Inflammatory macrophage treated with lipopolysaccharide for 1 hour (primary cell): ENCODE measurements at regions not wholly inside any gene's neighbourhood (a gene's known extent, or its start where the extent isn't known, plus 50 kb on each side); places are given as distances from the start of the nearest gene placed in this dataset.
A peak's percentile ranks its signal among the peaks of the same experiment; 100 is the strongest.
"Not testable (repeated sequence)": the region's sequence is repeated elsewhere in the genome, so short reads cannot be mapped to it uniquely, and the experiment has no call there.

Experiments used
- DNase-seq, 2 donors: peaks; one replicate each; pipeline ENCODE4 v3.0.0-alpha.2; 2020 to 2022

DNA sequence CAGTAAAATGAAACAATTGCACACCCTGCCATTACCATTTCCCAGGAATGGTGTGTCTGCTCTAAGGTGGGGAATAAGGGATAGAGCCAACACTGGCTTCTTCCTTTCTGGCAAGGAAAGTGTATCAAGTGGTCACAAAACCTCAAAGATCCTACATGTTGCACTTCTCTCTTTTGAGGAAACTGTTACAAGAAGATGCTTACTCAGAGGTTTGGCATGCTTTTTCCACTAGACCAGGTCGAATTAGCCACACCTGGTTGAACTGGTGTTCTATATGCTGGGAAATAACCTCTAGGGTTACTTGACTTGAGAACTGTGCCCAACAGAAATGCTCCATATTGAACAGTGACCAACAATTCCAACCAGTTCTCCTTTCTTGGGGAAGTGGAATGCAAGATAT lies 102.9 kb downstream of the LRRN1 start:
- DNase-seq: no peak

DNA sequence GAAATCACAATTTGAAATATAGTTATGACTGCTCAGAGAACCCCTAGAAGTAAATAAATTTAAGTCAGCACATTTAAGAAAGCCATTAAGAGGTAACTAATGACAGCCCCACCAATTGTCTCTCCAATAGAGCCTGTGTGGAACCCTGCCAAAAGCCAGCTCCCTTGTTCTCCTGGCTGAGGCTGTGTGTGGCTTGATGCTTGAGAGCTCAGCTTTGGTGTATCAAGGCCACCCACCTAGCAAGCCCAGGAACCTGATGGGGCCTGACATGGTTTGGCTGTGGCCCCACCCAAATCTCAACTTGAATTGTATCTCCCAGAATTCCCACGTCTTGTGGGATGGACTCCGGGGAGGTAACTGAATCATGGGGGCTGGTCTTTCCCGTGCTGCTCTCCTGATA lies 106.9 kb downstream of the LRRN1 start:
- DNase-seq: no peak

DNA sequence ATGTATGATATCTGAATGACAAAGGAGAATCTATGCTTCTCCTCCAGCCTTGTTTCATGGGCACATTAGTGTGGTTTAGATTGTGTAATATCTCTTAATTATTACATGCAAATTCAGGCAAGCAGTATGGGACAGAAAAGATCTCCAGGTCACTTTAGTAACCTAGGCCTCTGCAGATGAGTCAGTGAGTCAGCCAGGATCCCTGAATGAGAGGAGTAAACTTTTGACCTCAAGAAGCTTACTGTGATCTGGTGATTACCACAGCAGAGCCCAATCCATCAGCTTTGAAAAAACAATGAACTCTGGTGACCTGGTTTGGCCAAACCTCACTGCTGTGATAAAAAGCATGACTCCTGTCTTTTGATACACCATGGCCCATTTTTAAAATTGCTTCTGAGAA lies 107.8 kb downstream of the LRRN1 start:
- DNase-seq: no peak

DNA sequence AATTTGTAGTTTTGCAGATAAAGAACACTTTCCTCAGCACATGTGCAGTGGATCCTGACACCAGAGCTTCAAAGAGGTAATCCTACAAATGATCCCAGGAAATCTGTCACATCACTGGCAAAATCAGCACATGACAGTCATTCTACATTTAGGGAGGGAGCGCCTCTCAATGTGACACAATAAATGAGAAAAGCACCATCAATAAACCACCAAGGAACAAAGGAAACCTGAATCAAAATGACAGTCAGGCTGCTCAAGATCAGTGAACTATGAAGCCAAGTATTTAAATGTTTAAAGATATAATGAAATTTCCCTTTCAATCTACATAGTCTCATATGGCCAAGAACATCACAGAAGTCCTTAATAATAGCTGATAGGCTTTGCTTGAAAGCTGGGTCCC lies 119.5 kb downstream of the LRRN1 start:
- no peak for DNase-seq

DNA sequence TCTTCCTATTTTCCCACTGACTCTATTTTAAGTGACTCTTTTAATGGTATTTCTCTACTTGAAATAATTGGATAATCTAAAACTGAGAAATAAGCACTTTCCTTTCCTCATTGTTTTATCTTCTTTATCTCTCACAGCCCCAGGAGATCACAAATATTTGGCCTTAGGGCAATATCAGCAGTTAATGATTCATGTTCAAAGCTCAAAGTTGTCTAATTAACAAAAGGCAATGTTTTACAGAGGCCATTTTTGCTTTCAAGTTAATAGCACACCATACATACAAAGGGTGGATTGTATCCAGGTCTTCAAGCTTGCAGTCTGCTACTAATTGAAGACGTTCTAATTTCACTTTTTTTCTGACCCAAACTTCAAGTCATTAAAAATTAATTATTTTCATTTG lies 120.1 kb downstream of the LRRN1 start:
- DNase-seq: no peak

DNA sequence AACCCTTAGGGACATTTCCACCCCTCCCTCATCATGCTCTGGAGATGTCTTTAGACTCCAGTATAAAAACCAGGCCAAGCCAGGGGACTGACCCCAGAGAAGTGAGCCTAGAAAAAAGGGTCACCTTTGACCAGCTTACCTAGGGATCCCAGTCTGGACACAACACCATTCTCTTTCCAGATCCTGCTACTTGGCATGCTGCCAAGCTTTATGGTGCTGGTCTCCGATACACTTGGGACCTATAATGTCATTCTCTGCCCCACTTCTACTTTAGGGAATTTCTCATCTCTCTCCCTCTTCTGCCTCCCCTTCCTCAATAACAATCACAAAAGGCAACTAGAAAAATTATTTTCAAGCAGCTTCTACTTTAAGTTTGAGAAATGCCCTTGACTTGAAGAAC lies 124.4 kb downstream of the LRRN1 start:
- DNase-seq: no peak

DNA sequence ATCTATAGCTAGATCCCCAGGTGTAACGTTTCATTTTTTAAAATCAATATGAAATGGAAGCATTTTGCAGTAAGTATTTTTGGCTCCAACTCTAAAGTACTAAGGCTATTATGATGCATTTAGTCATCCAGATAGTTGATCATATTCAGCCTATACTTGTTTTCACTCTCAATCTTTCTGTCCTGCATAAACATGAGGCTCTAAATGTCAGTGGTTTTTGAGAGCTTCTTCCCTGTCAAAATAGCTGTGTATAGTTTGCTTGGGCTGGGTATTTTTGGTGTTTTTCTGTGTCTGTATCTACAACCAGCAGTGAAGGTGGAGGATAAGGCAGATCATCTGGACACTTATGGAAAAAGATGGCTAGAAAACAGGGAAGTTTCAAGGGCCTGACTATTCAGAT lies 128.0 kb downstream of the LRRN1 start:
- DNase-seq: no peak

DNA sequence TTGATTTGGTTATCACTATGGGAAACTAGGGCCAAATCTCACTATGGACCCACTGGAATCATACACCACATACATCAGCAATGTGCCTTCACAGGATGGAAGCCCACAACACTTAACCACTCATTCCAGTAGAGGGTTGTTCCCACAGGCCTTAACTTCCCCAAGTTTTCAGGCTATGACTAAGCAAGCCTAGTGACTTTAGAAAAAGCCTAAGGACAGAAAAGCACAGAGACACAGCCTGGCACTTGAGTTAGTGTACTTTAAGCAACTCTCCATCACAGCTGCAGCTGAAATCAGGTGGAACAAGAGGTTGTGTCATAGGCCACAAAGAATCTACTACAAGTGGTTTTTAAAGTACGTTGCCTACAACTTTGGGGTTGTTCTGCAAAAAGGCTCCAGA lies 128.7 kb downstream of the LRRN1 start:
- no peak for DNase-seq

DNA sequence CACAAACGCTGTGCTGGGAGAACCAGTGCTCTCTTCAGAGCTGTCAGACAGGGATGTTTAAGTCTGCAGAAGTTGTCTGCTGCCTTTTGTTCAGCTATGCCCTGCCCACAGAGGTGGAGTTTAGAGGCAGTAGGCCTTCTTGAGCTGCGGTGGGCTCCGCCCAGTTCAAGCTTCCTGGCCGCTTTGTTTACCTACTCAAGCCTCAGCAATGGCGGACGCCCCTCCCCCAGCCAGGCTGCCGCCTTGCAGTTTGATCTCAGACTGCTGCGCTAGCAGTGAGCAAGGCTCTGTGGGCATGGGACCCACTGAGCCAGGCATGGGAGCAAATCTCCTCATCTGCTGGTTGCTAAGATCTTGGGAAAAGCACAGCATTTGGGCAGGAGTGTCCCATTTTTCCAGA lies 142.1 kb downstream of the LRRN1 start:
- DNase-seq: not testable (repeated sequence)

DNA sequence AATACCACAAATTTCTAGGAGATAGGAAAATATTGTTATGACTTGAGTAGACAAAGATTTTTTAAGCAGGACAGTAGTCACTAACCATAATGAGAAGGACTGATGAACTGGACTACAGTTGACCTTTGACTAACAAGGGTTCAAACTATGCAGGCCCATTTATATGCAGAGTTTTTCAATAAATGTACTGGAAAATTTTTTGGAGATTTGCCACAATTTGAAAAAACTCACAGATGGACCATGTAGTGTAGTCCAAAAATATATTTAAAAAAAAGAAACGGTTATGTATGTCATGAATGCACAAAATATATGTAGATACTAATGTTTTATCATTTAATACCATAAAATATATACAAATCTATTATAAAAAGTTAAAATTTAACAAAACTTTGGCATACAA lies 151.8 kb downstream of the LRRN1 start:
- DNase-seq: no peak

DNA sequence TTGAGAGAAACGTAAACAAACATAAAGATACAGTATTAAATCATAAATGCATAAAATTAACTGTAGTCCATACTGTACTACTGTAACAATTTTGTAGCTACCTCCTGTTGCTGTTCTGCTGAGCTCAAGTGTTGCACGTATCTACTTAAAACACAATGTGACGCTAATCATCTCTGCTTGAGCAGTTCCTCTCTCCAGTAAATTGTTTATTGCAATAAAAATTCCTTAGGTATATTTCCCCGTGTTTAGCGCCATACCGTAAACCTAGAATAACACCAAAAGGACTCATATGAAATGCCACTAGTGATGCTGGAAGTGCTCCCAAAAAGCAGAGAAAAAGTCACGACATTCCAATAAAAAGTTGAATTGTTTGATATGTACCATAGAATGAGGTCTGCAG lies 152.3 kb downstream of the LRRN1 start:
- no peak for DNase-seq

DNA sequence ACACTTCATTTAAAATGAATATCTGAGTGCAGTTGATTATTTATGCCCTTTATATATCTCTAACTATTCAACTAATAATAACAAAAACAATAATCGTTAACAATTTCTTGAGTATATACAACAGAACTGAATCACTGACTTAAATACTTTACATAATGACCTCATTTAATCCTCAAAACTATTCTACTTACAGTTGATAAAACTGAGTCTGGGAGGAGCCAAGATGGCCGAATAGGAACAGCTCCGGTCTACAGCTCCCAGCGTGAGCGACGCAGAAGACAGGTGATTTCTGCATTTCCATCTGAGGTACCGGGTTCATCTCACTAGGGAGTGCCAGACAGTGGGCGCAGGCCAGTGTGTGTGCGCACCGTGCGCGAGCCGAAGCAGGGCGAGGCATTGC lies 163.6 kb downstream of the LRRN1 start:
- DNase-seq: not testable (repeated sequence)

DNA sequence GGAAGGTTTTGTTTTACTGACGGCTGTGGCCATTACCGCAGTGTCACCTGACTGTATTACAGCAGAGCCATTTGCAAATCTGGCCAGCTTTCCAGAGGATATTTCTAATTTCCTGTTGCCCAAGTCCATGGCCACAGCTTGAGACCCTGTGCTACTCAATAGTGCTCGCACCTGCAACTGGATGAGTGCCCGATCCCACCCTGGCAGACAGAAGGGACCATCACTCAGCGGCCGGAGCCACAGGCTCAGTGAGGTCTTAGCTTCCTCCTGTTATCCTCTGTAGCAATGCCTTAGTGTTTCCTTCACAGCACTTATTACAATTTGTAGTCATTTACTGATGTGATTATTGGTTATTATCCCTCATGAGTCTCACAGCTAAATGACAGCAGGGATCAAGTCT lies 184.8 kb downstream of the LRRN1 start:
- no peak for DNase-seq

DNA sequence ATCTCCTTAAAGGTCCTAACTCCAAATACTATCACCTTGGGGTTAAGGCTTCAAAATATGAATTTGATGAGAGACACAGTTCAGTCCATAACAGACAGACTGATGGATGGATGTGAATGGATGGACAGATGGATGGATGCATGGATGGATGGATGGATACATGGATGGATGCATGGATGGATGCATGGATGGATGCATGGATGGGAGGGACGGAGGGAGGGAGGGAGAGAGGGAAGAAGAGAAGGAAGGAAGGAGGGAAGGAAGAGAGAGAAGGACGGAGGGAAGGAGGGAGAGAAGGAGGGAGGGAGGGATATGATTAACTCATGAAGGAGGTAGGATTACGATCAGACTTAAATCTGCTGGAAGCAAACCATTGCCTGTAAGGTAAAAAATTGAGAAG lies 192.4 kb downstream of the LRRN1 start:
- no peak for DNase-seq

DNA sequence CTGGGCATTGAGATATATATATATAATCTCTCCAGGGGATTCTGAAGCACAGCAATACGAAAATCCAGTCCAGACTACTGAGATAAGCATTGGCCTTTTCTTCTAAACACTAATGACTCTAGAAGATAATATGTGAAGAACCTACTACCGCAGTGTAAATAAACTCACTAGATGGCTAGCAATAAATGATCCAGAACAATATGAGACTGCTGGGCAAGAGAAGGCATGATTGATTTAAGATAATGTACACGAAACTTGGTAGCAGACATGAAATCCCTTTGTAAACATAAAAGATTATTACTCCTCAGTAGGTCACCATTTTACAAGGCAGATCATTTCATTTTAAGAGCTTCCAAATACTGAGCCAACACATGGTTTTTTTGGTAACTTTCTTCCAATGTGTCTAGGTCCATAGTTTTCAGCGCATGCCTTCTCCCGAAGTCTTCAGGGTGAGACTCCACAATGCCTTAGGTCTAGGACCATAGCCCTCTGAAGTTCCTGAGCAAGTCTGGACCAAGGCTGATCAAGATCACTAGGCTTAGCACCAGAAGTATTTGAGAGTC lies 193.2 kb downstream of the LRRN1 start:
- no peak for DNase-seq

DNA sequence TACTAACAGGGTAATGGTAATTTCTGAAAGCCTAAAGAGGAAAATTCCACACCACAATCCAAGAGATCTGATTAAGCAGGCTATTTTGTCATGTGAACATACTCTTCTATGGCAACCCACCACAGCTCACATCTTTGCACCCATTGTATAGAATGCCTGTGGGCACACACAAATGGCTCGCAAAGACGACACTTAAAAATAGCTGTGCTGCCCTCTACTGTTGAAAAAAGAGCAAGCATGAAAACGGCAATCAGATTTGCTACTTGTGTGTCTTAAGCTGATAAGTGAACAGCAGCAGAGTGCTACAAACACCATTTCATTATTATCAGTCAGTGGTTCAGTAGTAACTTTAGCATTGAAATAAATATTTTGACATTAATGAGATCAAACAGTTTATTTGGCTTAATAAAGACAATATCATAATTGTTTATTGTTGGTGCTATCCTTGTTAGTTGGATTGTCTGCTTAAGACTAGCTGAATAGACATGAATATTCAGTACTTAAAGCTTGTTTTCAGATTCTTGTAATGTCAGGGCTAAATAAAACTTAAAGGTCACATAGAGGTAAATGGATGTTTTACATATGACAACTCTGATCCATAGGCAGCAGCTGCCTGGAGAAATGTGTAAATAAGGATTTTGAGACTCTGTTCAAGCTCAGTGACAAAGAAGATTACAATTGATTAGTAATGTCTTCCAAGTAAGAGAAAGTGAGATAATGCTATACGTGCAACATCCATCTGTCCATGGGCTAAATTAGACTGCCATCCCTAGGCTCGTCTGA lies 199.1 kb downstream of the LRRN1 start:
- DNase-seq: peak; percentile 35 to 75

DNA sequence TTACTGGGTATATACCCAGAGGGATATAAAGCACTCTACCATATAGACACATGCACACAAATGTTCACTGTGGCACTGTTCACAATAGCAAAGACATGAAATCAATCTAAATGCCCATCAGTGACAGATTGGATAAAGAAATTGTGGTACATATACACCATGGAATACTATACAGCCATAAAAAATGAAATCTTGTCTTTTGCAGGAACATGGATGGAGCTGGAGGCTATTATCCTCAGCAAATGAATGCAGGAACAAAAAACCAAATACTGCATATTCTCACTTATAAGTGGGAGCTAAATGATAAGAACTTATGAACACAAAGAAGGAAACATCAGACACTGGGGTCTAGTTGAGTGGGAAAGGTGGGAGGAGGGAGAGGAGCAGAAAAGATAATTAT lies 200.1 kb downstream of the LRRN1 start:
- DNase-seq: not testable (repeated sequence)

DNA sequence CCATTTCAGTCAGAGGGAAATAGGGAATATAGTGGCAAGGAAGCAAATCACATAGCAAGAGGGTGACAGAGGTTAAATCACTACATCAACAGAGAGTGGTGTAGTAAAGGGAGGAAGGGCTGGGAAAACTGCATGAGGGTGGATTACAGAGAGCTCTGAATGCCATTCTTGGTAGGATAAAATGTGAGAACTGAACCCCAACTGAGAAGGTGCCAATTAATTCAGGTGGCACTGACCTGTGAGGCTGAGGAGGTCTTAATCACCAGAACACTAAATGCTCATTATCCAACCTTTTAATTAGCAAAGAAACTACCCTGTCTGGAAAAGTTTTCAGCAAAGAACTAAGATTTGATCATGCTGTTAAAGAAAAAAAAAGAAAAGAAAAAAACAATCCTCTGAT lies 202.7 kb downstream of the LRRN1 start:
- DNase-seq: no peak

DNA sequence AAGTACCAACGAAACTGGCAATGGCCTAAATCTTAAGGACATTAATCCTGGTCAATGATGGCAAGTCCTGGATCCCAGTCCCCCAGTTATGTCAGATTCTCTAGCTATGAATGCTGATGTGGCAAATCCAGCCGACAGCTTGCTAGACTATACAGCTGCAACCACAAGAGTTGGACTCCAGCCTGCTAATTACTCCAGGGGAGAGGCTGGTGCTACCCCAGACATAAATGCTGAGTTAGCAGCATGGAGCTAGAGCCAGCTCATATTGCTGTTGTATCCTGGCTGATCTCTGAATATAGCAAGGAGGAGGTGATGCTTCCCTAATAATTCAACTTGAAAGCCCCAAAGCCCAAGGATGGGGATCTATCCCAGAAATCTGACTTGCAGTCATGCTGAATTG lies 207.1 kb downstream of the LRRN1 start:
- DNase-seq: no peak

DNA sequence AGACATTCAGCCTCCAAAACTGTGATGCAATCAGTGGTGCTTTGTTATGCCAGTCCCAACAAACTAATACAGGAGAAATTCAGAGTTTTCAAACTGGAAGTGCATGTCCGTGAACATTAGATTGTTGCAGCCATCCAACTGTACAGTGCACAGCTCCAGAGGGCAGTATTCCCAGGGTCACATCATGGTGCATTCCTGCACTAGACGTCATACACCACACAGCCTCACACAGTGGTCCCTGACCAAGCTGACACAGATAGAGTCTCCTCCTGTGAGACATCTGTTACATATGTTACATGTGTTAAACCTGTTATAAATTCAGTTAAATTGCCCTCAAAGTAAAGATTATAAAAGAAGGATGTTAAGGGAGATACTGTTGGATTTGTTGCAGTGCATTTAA lies 209.0 kb downstream of the LRRN1 start:
- DNase-seq: no peak

DNA sequence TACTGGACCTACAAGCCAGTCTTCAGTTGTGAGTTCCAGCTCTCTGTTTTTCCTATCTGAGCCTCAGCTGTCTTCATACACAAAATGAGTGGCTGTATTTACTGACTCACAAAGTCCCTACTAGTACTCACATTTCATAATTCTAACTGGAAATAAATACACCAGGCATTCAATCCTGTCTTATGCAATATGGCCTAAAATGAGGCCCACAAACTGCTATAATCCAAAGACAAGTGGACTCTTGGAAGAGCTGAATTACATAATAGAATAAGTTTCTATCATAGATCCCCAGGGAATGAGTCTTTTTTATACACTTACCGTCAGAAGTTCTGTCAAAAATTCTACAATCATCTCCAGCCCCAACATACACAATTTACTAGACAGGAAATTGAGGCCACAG lies 211.9 kb downstream of the LRRN1 start:
- no peak for DNase-seq

DNA sequence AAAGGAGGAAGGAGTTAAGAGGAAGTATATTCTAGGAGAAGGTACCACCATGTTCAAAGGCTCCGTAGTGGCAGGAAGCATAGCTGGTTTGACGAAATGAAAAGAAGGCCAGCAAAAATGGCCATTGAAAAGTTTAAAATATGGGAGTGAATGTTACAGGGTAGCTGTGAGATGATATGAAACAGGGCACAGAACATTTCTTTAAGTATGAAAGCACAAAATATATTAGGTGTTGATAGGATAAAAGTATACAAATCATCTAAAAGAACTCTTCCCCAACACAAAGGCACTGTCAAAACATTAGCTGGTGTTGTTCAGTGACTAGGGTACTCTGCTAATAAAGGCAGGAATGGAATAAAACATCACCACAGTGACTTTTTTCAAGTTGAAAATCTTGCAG lies 216.2 kb downstream of the LRRN1 start:
- DNase-seq: no peak

DNA sequence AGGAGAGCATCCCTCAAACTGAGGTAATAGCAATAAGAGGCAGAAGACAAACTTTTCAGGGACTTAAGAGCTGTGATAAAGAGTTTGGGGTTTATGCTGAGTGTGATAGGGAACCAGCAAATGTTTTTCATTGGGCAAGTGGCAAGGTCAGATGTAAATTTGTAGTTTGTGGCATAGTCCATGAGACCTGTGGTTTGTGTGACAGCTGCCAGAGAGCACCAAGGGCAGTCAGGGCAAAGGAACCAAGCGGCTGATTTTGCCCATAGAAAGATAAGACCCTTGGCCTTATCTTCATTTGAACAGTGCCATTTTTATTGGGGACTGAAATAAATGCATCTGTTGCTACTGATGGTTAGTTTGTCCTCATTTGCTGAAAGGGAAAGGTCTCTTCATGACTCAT lies 220.3 kb downstream of the LRRN1 start:
- no peak for DNase-seq

DNA sequence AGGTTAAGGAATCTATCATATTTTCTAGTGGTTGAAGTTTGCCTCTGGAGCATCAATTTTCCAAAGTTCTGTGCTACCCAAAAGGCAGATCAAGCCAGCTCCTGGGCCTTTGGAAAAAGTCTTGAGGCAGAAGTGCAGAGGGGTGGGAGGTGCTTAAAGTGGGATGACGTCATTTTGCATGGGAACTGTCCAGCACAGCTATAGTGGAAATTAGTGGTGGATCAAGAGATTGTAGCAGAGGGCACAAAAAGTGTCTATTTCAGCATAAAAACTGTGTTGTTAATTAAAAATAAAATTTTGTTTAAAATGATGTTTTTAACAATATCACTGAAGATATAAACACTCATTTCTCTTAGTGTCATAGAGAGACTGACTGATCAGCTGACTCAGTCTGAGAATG lies 221.9 kb downstream of the LRRN1 start:
- DNase-seq: no peak

DNA sequence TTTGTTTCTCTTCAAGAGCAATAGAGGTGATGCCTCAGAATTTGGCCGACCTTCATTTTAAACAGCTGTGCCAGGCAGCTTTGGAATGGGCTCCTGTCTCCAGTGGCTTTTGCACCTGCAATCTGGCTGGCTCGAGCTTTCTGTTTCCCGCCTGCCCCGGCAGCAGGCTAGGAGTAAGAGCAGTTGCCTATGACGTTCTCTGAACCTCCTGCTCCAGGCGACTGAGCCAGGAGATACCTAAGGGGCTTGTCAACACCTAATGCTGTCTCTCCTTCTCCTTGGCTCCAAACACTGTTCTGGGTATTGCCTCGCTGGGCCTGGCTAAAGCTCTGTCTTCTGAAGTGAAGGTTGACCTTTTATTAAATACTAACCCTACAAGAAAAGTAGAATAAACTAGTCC lies 229.9 kb downstream of the LRRN1 start:
- DNase-seq: no peak
